Thoracic aorta (tissue), 2 donors: ENCODE measurements at regions not wholly inside any gene's neighbourhood (a gene's known extent, or its start where the extent isn't known, plus 50 kb on each side); places are given as distances from the start of the nearest gene placed in this dataset.

Experiments used
- ATAC-seq: fragments of 150-250 bp; one replicate; pipeline ENCODE4 v1.8.0; 2017; ENCODE audit warnings: low read depth; ENCODE audit not compliant: insufficient number of reproducible peaks, low FRiP score
- DNase-seq: peaks from one replicate; pipeline ENCODE4 v3.0.0-alpha.2; 2020; ENCODE audit warnings: low spot score
- H3K27ac ChIP-seq, 2 donors: fragments of 200-600 bp; sonication (generic); 1 replicate in 1 of 2; 2 replicates in 1 of 2; pipeline ENCODE4 v1.5.1; 2016; ENCODE audit warnings: mild to moderate bottlenecking in 2 of 2, moderate library complexity in 2 of 2
- H3K27me3 ChIP-seq: fragments of 200-600 bp; sonication (generic); replicated peaks from 2 replicates; pipeline ENCODE4 v1.6.0; 2016; ENCODE audit warnings: mild to moderate bottlenecking; ENCODE audit not compliant: insufficient read depth
- H3K36me3 ChIP-seq: fragments of 200-600 bp; sonication (generic); one replicate; pipeline ENCODE4 v1.5.1; 2016
- H3K4me1 ChIP-seq, 2 donors: fragments of 200-600 bp; sonication (generic); 1 replicate in 1 of 2; 2 replicates in 1 of 2; pipeline versions ENCODE4 v1.5.1 to v1.6.0; 2016; ENCODE audit warnings: low read depth in 2 of 2, mild to moderate bottlenecking in 1 of 2; ENCODE audit not compliant: control insufficient read depth in 1 of 2
- H3K4me3 ChIP-seq: fragments of 200-600 bp; sonication (generic); 2 replicates; pipeline ENCODE4 v1.5.1; 2016; ENCODE audit warnings: mild to moderate bottlenecking
- H3K9me3 ChIP-seq: fragments of 200-600 bp; sonication (generic); 2 replicates; pipeline ENCODE4 v1.5.1; 2016
- TF ChIP-seq, protein P1 (sequence below): fragments of 200-600 bp; sonication (generic); IDR thresholded peaks from one replicate; pipeline ENCODE4 v1.5.1; 2019; ENCODE audit warnings: antibody characterized with exemption

- no peaks in the 10 kb centered on the region for H3K4me1 ChIP-seq
- H3K36me3 ChIP-seq, result no peaks in the 10 kb centered on the region
- DNase-seq (no peak), ATAC-seq (no peak)
- TF ChIP-seq, protein P1, sequence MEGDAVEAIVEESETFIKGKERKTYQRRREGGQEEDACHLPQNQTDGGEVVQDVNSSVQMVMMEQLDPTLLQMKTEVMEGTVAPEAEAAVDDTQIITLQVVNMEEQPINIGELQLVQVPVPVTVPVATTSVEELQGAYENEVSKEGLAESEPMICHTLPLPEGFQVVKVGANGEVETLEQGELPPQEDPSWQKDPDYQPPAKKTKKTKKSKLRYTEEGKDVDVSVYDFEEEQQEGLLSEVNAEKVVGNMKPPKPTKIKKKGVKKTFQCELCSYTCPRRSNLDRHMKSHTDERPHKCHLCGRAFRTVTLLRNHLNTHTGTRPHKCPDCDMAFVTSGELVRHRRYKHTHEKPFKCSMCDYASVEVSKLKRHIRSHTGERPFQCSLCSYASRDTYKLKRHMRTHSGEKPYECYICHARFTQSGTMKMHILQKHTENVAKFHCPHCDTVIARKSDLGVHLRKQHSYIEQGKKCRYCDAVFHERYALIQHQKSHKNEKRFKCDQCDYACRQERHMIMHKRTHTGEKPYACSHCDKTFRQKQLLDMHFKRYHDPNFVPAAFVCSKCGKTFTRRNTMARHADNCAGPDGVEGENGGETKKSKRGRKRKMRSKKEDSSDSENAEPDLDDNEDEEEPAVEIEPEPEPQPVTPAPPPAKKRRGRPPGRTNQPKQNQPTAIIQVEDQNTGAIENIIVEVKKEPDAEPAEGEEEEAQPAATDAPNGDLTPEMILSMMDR, result no peak
- H3K27me3 ChIP-seq, result no peaks in the 10 kb centered on the region
- H3K4me3 ChIP-seq, result no peak overlapping the region
- no peaks in the 10 kb centered on the region for H3K9me3 ChIP-seq
- no peak overlapping the region for H3K27ac ChIP-seq
Observed at GRCh38 chrX:9414416-9414815, 50.4 kb upstream of the TBL1X start.
